Sigmoid colon (tissue), 6 donors: ENCODE measurements at regions not wholly inside any gene's neighbourhood (a gene's known extent, or its start where the extent isn't known, plus 50 kb on each side); places are given as distances from the start of the nearest gene placed in this dataset.

ENCODE experiments used
- DNase-seq: peaks from one replicate; pipeline ENCODE4 v3.0.0-alpha.2; 2019
- H3K27ac ChIP-seq, 4 donors: fragments of 200-600 bp; sonication (generic); one replicate each; pipeline ENCODE4 v1.5.1; 2016 to 2019; ENCODE audit warnings: mild to moderate bottlenecking in 1 of 4
- H3K27me3 ChIP-seq, 3 donors: fragments of 200-600 bp; sonication (generic); one replicate each; pipeline ENCODE4 v1.5.1; 2019; ENCODE audit warnings: mild to moderate bottlenecking in 1 of 3
- H3K36me3 ChIP-seq, 4 donors: fragments of 200-600 bp; sonication (generic); one replicate each; pipeline ENCODE4 v1.5.1; 2016 to 2019
- H3K4me1 ChIP-seq, 4 donors: fragments of 200-600 bp; sonication (generic); one replicate each; pipeline ENCODE4 v1.5.1; 2017 to 2019
- H3K4me3 ChIP-seq, 4 donors: fragments of 200-600 bp; sonication (generic); one replicate each; pipeline ENCODE4 v1.5.1; 2017 to 2019; ENCODE audit warnings: mild to moderate bottlenecking in 2 of 4, moderate library complexity in 1 of 4
- H3K9me3 ChIP-seq, 4 donors: fragments of 200-600 bp in 3 of 4; sonication (generic) in 3 of 4; one replicate each; pipeline versions ENCODE4 v1.5.1 to v1.6.1; 2013 to 2019
- CTCF ChIP-seq, 4 experiments: fragments of 450-650 bp in 3 of 4; fragments of 200-600 bp in 1 of 4; IDR thresholded peaks; one replicate each; pipeline ENCODE4 v1.5.1; 2016 to 2019; ENCODE audit warnings: antibody characterized with exemption in 4 of 4, mild to moderate bottlenecking in 3 of 4, moderate library complexity in 2 of 4
- EP300 ChIP-seq, 4 donors: sonication (generic); formaldehyde crosslinking; IDR thresholded peaks; one replicate each; pipeline ENCODE4 v1.6.1; 2017; ENCODE audit warnings: antibody characterized with exemption in 4 of 4
- POLR2A ChIP-seq, 2 donors: fragments of 450-650 bp; IDR thresholded peaks; one replicate each; pipeline ENCODE4 v1.6.1; 2016; ENCODE audit warnings: antibody characterized with exemption in 2 of 2, mild to moderate bottlenecking in 2 of 2, moderate library complexity in 2 of 2
- POLR2AphosphoS5 ChIP-seq, 4 donors: sonication (generic); formaldehyde crosslinking; IDR thresholded peaks; one replicate each; pipeline ENCODE4 v1.6.1; 2017; ENCODE audit warnings: antibody characterized with exemption in 4 of 4
- WGBS, 2 donors: extraction: QIAGEN DNeasy Blood & Tissue Kit; methylation state at CpG; one replicate each; pipeline ENCODE4 v1.1.7; 2013; 5-methylcytosine and 5-hydroxymethylcytosine counted together
- intact Hi-C: fragments of 100-400 bp; cut with DNase I; formaldehyde crosslinking; loops from one replicate; pipeline ENCODE4 v1.15.1; 2023
- donor health status: healthy with polysubstance abuse.
- donor health status: healthy.

GRCh38 chr3:150090006-150090405 lies 119.3 kb upstream of the PFN2 start:
- 90 to 94% methylated on average over 4 of the region's 4 CpGs for WGBS, 2 donors
- no peak for TF ChIP-seq POLR2A (IDR thresholded peaks at IDR 0.05)
- TF ChIP-seq POLR2AphosphoS5 (IDR thresholded peaks at IDR 0.05), result no peak
- TF ChIP-seq EP300 (IDR thresholded peaks at IDR 0.05), result no peak
- no peak for TF ChIP-seq CTCF (IDR thresholded peaks at IDR 0.05)

GRCh38 chr3:150084128-150084527 lies 113.4 kb upstream of the PFN2 start:
- intact Hi-C loops, result loop anchor here (10.0 kb wide), 1 partner anchor 91 kb away; no protein-coding TSS in a partner anchor
- Histone ChIP-seq H3K4me1 (peaks cover 0 to 28% (median 24%) of the 10 kb centered on the region in 4 donors), H3K4me3 (peak overlapping the region in 1 of 4 donors; percentile 40), H3K36me3 (no peaks in the 10 kb centered on the region), H3K27me3 (no peaks in the 10 kb centered on the region), H3K27ac (peak overlapping the region; percentile 18 to 77 (median 74)), H3K9me3 (no peaks in the 10 kb centered on the region)
- TF ChIP-seq POLR2AphosphoS5 (IDR thresholded peaks at IDR 0.05) (no peak), POLR2A (IDR thresholded peaks at IDR 0.05) (no peak), EP300 (IDR thresholded peaks at IDR 0.05) (no peak), CTCF (IDR thresholded peaks at IDR 0.05) (no peak)
- no peak for DNase-seq
- 85 to 94% methylated on average over 1 of the region's 1 CpG for WGBS, 2 donors

More at GRCh38 chr3:150090006-150090405, 119.3 kb upstream of the PFN2 start:
- Histone ChIP-seq H3K9me3 (no peaks in the 10 kb centered on the region), H3K36me3 (no peaks in the 10 kb centered on the region), H3K27me3 (no peaks in the 10 kb centered on the region), H3K4me1 (peaks cover 0 to 9% (median 0%) of the 10 kb centered on the region in 4 donors), H3K27ac (no peak overlapping the region), H3K4me3 (no peak overlapping the region)
- DNase-seq, result no peak
- intact Hi-C loops, result no loop called here

- Histone ChIP-seq H3K36me3 (no peaks in the 10 kb centered on the region), H3K27me3 (no peaks in the 10 kb centered on the region), H3K4me1 (peaks cover 0 to 33% (median 28%) of the 10 kb centered on the region in 4 donors), H3K4me3 (peak overlapping the region in 3 of 4 donors; percentile 26 to 40 (median 33)), H3K27ac (peak overlapping the region; percentile 18 to 77 (median 74)), H3K9me3 (no peaks in the 10 kb centered on the region)
- intact Hi-C loops, result loop anchor here (2.0 to 10.0 kb wide), 3 partner anchors 63 to 113 kb away; partner anchors contain the start of gene PFN2
- 69 to 70% methylated on average over 8 of the region's 8 CpGs for WGBS, 2 donors
- peak; percentile 80 for DNase-seq
- peak in 2 of 4 donors; percentile 44 to 53 for TF ChIP-seq EP300 (IDR thresholded peaks at IDR 0.05)
- TF ChIP-seq CTCF (IDR thresholded peaks at IDR 0.05), result no peak
- no peak for TF ChIP-seq POLR2A (IDR thresholded peaks at IDR 0.05)
- peak; percentile 46 to 81 (median 74) for TF ChIP-seq POLR2AphosphoS5 (IDR thresholded peaks at IDR 0.05)
Measured at GRCh38 chr3:150083655-150084042, 113.0 kb upstream of the PFN2 start.

- 67 to 85% methylated on average over 2 of the region's 2 CpGs for WGBS, 2 donors
- H3K27ac ChIP-seq, result peak overlapping the region; percentile 18 to 77 (median 74)
Measured at GRCh38 chr3:150082898-150083654, 112.4 kb upstream of the PFN2 start.

More at GRCh38 chr3:150082898-150083654, 112.4 kb upstream of the PFN2 start:
- Histone ChIP-seq H3K36me3 (no peaks in the 10 kb centered on the region), H3K4me3 (peak overlapping the region in 3 of 4 donors; percentile 26 to 40 (median 33)), H3K9me3 (no peaks in the 10 kb centered on the region), H3K4me1 (peaks cover 0 to 33% (median 29%) of the 10 kb centered on the region in 4 donors), H3K27me3 (no peaks in the 10 kb centered on the region)
- no peak for DNase-seq
- intact Hi-C loops, result loop anchor here (2.0 to 10.0 kb wide), 3 partner anchors 64 to 112 kb away; partner anchors contain the start of gene PFN2
- TF ChIP-seq CTCF (IDR thresholded peaks at IDR 0.05) (no peak), POLR2A (IDR thresholded peaks at IDR 0.05) (no peak), POLR2AphosphoS5 (IDR thresholded peaks at IDR 0.05) (no peak), EP300 (IDR thresholded peaks at IDR 0.05) (no peak)
